Progenitor cell of endocrine pancreas (in vitro differentiated cells): ENCODE measurements at regions not wholly inside any gene's neighbourhood (a gene's known extent, or its start where the extent isn't known, plus 50 kb on each side); places are given as distances from the start of the nearest gene placed in this dataset.

Source experiments
- DNase-seq: peaks from one replicate; pipeline ENCODE4 v3.0.0; 2021; ENCODE audit warnings: low spot score; ENCODE audit not compliant: unreplicated experiment
- H3K27ac Mint-ChIP-seq: 2 replicates; pipeline ENCODE4 v1.8.0; 2021; ENCODE audit warnings: mild to moderate bottlenecking, moderate library complexity, mixed read lengths
- H3K27me3 Mint-ChIP-seq: 2 replicates; pipeline ENCODE4 v1.8.0; 2021; ENCODE audit warnings: mixed read lengths
- H3K36me3 Mint-ChIP-seq: 2 replicates; pipeline ENCODE4 v1.8.0; 2022; ENCODE audit warnings: mixed read lengths; ENCODE audit not compliant: insufficient read depth
- H3K4me1 Mint-ChIP-seq: 2 replicates; pipeline ENCODE4 v1.8.0; 2021; ENCODE audit warnings: low read depth, mixed read lengths
- H3K4me3 Mint-ChIP-seq: 2 replicates; pipeline ENCODE4 v1.8.0; 2021; ENCODE audit warnings: low read depth, mild to moderate bottlenecking, moderate library complexity, mixed read lengths
- H3K9me3 Mint-ChIP-seq: 2 replicates; pipeline ENCODE4 v1.8.0; 2021; ENCODE audit warnings: low read depth, mixed read lengths
- TF ChIP-seq, protein P1 (sequence below): fragments of 200-600 bp; sonication (generic); IDR thresholded peaks from one replicate; pipeline ENCODE4 v1.5.0; 2021; ENCODE audit warnings: antibody characterized with exemption, mild to moderate bottlenecking; ENCODE audit not compliant: unreplicated experiment

DNA sequence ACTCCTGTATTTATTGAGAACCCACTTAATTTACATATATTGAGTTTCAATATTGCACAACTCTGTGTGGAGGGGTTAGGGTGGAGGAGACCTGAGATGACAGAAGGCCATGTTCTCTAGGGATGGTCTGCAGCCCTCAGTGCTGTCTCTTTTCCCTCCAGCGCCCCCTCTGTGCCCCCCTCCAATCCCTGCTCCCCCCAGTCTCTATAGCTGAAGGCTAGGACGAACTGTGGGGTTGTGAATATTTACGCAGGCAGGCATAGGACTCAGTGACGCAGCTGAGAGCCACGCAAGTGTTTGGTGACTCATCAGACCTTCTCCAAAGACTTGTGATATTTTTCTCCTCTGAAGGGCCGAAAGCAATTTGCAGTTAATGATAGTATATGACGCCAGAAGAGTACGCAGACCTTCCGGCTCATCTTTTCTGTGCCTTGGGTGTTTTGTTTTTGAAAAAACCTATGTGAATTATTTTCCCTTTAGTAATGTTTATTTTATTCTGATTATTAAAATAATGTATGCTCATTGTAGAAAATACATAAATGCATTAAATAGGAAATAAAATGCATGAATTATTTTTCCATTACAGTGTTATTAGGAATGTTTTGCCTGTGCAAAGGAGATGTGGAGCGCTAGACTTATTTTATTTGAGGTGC lies 85.3 kb downstream of the SLC25A47 start:
- TF ChIP-seq, protein P1, sequence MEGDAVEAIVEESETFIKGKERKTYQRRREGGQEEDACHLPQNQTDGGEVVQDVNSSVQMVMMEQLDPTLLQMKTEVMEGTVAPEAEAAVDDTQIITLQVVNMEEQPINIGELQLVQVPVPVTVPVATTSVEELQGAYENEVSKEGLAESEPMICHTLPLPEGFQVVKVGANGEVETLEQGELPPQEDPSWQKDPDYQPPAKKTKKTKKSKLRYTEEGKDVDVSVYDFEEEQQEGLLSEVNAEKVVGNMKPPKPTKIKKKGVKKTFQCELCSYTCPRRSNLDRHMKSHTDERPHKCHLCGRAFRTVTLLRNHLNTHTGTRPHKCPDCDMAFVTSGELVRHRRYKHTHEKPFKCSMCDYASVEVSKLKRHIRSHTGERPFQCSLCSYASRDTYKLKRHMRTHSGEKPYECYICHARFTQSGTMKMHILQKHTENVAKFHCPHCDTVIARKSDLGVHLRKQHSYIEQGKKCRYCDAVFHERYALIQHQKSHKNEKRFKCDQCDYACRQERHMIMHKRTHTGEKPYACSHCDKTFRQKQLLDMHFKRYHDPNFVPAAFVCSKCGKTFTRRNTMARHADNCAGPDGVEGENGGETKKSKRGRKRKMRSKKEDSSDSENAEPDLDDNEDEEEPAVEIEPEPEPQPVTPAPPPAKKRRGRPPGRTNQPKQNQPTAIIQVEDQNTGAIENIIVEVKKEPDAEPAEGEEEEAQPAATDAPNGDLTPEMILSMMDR: no peak
- H3K4me1 Mint-ChIP-seq: peaks cover 41% of the 10 kb centered on the region
- no peak for DNase-seq
- H3K4me3 Mint-ChIP-seq: no peak overlapping the region
- no peaks in the 10 kb centered on the region for H3K36me3 Mint-ChIP-seq
- H3K27me3 Mint-ChIP-seq: no peaks in the 10 kb centered on the region
- no peaks in the 10 kb centered on the region for H3K9me3 Mint-ChIP-seq
- H3K27ac Mint-ChIP-seq: no peak overlapping the region

DNA sequence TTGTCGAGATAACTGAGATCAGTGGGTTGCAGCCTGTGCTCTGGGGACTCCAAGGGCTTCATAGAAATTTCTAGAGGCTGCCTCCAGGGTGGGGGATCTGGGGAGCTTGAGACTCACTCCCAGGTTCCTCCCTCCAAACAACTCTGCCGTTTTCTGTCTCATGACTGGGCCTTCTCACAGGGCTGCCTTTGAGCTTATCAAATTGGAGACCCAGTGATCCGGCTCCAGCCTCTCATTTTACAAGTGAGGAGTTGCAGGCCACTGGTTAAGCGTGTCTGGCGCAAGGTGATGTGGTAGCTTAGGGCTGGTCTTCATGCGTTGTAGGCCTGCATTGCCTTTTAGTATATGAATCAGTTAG lies 85.8 kb downstream of the SLC25A47 start:
- no peaks in the 10 kb centered on the region for H3K36me3 Mint-ChIP-seq
- TF ChIP-seq, protein P1: no peak
- peaks cover 37% of the 10 kb centered on the region for H3K4me1 Mint-ChIP-seq
- no peak overlapping the region for H3K27ac Mint-ChIP-seq
- no peaks in the 10 kb centered on the region for H3K27me3 Mint-ChIP-seq
- H3K9me3 Mint-ChIP-seq: no peaks in the 10 kb centered on the region
- no peak overlapping the region for H3K4me3 Mint-ChIP-seq
- DNase-seq: no peak

DNA sequence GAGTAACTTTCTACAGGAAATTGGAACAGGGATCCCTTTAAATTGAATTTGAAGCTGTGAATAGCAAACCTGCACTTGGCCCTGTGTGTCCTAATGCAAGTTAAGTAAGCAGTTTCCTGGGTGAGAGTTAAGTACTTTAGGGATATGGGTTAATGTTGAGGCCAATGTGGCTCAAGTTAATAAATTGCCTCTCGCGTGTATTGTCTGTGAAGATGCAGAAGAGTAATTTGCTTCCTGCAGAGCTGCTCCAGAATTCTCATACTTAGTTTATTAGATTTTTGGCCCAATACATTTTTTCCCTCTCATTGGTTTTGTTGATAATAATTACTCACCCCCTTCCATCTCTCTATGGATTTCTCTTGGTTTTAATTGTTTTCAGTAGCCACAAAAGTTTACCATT lies 86.5 kb downstream of the SLC25A47 start:
- no peak overlapping the region for H3K27ac Mint-ChIP-seq
- no peaks in the 10 kb centered on the region for H3K27me3 Mint-ChIP-seq

DNA sequence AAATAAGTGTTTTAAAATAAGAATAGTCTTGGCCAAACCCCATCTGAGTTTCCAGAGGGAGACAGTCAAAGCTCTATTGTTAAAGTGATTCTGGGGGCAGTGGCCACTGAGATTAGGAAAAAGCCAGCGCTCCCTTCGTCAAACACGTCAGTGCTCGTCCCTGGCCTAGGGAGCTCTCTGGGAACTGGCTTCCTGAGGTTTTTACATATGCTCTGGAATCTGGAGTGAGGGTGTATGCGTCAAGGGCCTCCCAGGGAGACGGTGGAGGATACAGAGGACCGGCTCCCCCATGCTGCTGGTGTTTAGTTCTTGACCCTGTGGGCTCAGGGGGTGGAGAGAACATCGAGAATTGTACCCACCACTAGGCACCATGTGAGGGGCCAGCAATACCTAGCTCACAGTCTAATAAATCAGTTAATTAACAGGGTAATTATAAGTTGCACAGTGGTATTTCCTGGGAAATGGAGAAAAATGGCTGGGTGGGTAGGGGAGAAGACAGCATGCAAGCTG lies 87.0 kb downstream of the SLC25A47 start:
- Mint-ChIP-seq H3K4me3 (no peak overlapping the region), H3K27me3 (no peaks in the 10 kb centered on the region), H3K4me1 (peaks cover 32% of the 10 kb centered on the region), H3K36me3 (no peaks in the 10 kb centered on the region), H3K9me3 (no peaks in the 10 kb centered on the region), H3K27ac (no peak overlapping the region)
- TF ChIP-seq, protein P1: no peak
- no peak for DNase-seq

More for the DNA sequence above, 86.5 kb downstream of the SLC25A47 start:
- Mint-ChIP-seq H3K4me1 (peaks cover 34% of the 10 kb centered on the region), H3K4me3 (no peak overlapping the region), H3K36me3 (no peaks in the 10 kb centered on the region), H3K9me3 (no peaks in the 10 kb centered on the region)
- TF ChIP-seq, protein P1: no peak
- no peak for DNase-seq

DNA sequence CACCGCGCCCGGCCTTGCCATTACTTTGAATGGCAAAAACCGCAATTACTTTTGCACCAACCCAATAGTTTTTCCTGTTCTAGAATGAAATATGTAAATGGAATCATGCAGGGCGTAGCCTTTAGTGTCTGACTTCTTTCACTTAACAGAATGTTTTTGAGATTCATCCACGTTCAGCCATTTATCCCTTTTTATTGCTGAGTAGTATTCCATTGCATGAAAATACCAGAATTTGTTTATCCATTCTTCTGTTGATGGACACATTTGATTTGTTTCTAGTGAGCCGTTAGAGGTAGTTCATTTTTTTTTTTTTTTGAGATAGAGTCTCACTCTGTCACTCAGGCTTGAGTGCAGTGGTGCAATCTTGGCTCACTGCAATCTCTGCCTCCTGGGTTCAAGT lies 90.6 kb downstream of the SLC25A47 start:
- DNase-seq: no peak
- peaks cover 11% of the 10 kb centered on the region for H3K4me1 Mint-ChIP-seq
- H3K27me3 Mint-ChIP-seq: peaks cover 3% of the 10 kb centered on the region
- no peak overlapping the region for H3K27ac Mint-ChIP-seq
- H3K36me3 Mint-ChIP-seq: no peaks in the 10 kb centered on the region
- H3K9me3 Mint-ChIP-seq: no peaks in the 10 kb centered on the region
- H3K4me3 Mint-ChIP-seq: no peak overlapping the region
- TF ChIP-seq, protein P1: no peak
